ENCODE measurements at regions not wholly inside any gene's neighbourhood (a gene's known extent, or its start where the extent isn't known, plus 50 kb on each side); places are given as distances from the start of the nearest gene placed in this dataset.

- no peak for TF ChIP-seq ZNF462 (CRISPR knock-in tag; IDR thresholded peaks at IDR 0.05)
- TF ChIP-seq EZH2 (IDR thresholded peaks at IDR 0.05; ENCODE audit: low read depth, unreplicated experiment): no peak
- no peak for TF ChIP-seq ETS1 (IDR thresholded peaks at IDR 0.05)
- TF ChIP-seq NANOG (IDR thresholded peaks at IDR 0.05; ENCODE audit: borderline replicate concordance): no peak
- TF ChIP-seq POLR2AphosphoS5 (IDR thresholded peaks at IDR 0.05; ENCODE audit: low read depth): no peak
- TF ChIP-seq CREB1 (CRISPR knock-in tag; IDR thresholded peaks at IDR 0.05; ENCODE audit: low read depth): no peak
- no peak for TF ChIP-seq ZNF114 (CRISPR knock-in tag; IDR thresholded peaks at IDR 0.05)
- no peak for TF ChIP-seq REST (IDR thresholded peaks at IDR 0.05; ENCODE audit: unreplicated experiment)
- no peak for TF ChIP-seq ZNF331 (CRISPR knock-in tag; IDR thresholded peaks at IDR 0.05; ENCODE audit: low read depth)
Observed at GRCh38 chr6:169897601-169898358, 146.4 kb downstream of the ERMARD start (continued).

Measured in GM23338 (cell line).